Activated CD8-positive, alpha-beta memory T cell treated with anti-CD3 and anti-CD28 coated beads for 48 hours (primary cell): ENCODE measurements at regions not wholly inside any gene's neighbourhood (a gene's known extent, or its start where the extent isn't known, plus 50 kb on each side); places are given as distances from the start of the nearest gene placed in this dataset.

Experiments used
- DNase-seq, 3 experiments: peaks; one replicate each; pipeline ENCODE4 v3.0.0-alpha.2; 2020; ENCODE audit warnings: low read depth in 2 of 3, low spot score in 2 of 3

DNA sequence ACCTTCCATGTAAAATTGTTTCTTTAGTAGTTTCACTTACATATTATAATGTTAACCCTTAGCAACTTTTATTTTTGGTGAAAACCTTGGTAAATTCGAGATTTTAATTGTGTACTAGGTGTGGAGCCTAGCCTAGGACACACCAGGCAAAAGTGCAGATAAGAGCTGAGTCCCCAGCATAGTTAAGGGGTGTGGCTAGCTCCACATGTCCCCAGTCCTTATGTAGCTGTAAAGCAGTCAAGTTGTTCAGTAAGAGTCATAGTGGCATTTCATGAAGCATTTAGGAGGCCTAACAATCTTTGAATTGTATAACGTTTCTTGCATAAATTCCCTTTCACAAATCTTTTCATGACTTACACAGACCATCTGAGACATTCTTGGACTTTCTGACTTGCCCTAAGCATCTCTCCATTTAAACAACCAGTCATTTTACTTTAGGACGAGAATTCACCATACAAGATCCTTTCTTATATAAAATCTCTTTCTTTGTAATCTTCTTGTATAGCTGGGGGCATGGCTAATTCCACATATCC lies 53.8 kb upstream of the INHBA start:
- DNase-seq = no peak

DNA sequence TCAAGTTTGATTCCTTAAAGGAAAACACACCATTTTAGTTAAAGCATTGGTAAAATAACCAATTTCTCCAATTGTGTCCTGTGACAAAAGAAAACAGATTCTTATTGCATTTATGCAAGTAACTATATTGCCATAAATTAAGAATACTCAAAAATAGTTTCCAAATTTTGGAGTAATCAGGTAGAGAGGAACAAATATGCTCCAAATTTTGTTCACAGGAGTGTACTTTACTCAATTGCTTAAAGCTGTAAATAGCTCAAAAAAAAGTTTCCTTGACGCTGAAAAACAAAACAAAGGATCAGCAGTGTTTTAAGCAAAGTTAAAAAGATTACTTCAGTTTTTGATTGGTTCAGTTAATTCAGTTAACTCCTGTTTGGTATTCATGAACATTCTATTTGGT lies 52.2 kb upstream of the INHBA start:
- DNase-seq = no peak

- DNase-seq = no peak
These were observed 51.2 kb upstream of the INHBA start for GRCh38 chr7:41754046-41754445.
